ENCODE measurements at regions not wholly inside any gene's neighbourhood (a gene's known extent, or its start where the extent isn't known, plus 50 kb on each side); places are given as distances from the start of the nearest gene placed in this dataset.
"Not testable (repeated sequence)": the region's sequence is repeated elsewhere in the genome, so short reads cannot be mapped to it uniquely, and the experiment has no call there.

DNA sequence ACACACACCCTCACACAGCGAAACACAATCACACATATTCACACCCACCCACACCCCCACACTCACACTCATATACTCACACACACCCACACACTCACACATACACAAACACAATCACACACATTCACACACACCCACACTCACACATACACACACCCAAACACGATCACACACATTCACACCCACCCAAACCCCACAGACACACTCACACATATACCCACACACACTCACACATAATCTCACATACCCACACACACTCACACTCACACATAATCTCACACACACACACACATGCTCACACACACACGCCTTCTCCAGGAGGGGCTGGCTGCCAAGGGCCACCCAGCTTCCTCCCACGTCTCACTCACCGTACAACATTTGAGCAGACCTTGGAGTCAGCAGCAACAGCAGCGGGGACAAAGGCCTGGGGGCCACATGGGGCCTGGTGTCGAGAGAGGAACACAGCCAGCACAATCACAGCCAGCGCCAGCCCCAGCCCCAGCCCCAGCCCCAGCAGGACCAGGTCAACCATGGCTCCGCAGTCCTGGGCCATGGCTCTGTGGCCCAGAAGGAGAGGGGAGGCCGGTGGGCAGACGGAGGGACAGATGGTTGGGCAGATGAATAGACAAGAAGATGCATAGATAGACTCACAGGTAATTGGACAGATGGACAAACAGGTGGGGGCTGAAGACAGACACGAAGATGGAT is 932.9 kb downstream of the TUBA3C start:
- not testable (repeated sequence) for H3K4me3 ChIP-seq (ENCODE audit: low read length); DNase-seq (ENCODE audit: low read depth)

GRCh38 chr13:18240086-18240485 is 941.5 kb downstream of the TUBA3C start:
- not testable (repeated sequence) for DNase-seq (ENCODE audit: low read depth); H3K4me3 ChIP-seq (ENCODE audit: low read length)

DNA sequence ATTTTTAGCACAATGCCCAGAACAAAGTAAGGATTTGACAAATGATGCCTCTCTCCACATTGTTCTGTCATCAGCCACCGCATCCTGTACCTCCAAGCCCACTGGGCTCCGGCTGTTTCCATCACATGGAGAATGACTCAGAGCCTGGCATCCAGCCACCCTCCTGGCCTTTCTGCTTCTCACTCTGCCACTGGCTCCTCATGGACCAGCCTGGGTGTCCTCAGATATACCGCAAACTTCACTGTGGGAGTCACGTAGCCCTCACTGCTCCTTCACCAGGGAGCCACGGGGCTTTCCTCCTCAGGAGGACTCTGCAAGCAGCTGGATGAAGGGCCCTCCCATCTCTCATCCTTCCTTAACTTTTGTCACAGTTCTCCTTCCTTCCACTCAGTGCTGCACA is 943.0 kb downstream of the TUBA3C start:
- not testable (repeated sequence) for DNase-seq (ENCODE audit: low read depth); H3K4me3 ChIP-seq (ENCODE audit: low read length)

GRCh38 chr13:18236528-18236815 is 945.2 kb downstream of the TUBA3C start:
- DNase-seq (ENCODE audit: low read depth), result no peak
- no peak for TF ChIP-seq CTCF (IDR thresholded peaks at IDR 0.05; ENCODE audit: insufficient read depth, low read depth, low read length, missing control alignments)

GRCh38 chr13:18235756-18236527 is 945.7 kb downstream of the TUBA3C start:
- no peak for TF ChIP-seq CTCF (IDR thresholded peaks at IDR 0.05; ENCODE audit: insufficient read depth, low read depth, low read length, missing control alignments)
- DNase-seq (ENCODE audit: low read depth), result no peak

More at GRCh38 chr13:18236528-18236815, 945.2 kb downstream of the TUBA3C start:
- no peak overlapping the region for H3K4me3 ChIP-seq (ENCODE audit: low read length)

GRCh38 chr13:18235172-18235571 is 946.5 kb downstream of the TUBA3C start:
- no peak for DNase-seq (ENCODE audit: low read depth)
- TF ChIP-seq CTCF (IDR thresholded peaks at IDR 0.05; ENCODE audit: insufficient read depth, low read depth, low read length, missing control alignments), result no peak

More at GRCh38 chr13:18235756-18236527, 945.7 kb downstream of the TUBA3C start:
- H3K4me3 ChIP-seq (ENCODE audit: low read length), result no peak overlapping the region

GRCh38 chr13:18234451-18234850 is 947.2 kb downstream of the TUBA3C start:
- not testable (repeated sequence) for H3K4me3 ChIP-seq (ENCODE audit: low read length); DNase-seq (ENCODE audit: low read depth)

More at GRCh38 chr13:18235172-18235571, 946.5 kb downstream of the TUBA3C start:
- no peak overlapping the region for H3K4me3 ChIP-seq (ENCODE audit: low read length)

DNA sequence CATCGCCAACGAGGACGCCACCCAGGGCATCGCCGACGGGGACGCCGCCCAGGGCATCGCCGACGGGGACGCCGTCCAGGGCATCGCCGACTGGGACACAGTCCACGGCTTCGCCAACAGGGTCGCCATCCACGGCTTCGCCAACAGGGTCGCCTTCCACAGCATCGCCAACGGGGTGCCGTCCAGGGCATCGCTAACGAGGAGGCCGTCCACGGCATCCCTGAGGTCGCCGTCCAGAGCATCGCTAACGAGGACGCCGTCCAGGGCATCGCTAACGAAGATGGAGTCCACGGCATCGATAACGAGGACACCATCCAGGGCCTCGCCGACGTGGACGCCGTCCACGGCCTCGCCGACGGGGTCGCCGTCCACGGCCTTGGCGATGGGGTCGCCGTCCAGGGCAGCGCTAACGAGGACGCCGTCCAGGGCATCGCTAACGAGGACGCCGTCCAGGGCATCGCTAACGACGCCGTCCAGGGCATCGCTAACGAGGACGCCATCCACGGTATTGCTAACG is 947.8 kb downstream of the TUBA3C start:
- no peak for TF ChIP-seq CTCF (IDR thresholded peaks at IDR 0.05; ENCODE audit: insufficient read depth, low read depth, low read length, missing control alignments)
- no peak for DNase-seq (ENCODE audit: low read depth)
- no peak overlapping the region for H3K4me3 ChIP-seq (ENCODE audit: low read length)

Data from epithelial cell of esophagus (primary cell).